ENCODE measurements at regions not wholly inside any gene's neighbourhood (a gene's known extent, or its start where the extent isn't known, plus 50 kb on each side); places are given as distances from the start of the nearest gene placed in this dataset.

GRCh38 chr9:110130791-110131416 is 77.1 kb downstream of the C9orf152 start:
- TF ChIP-seq CTCF (conservative IDR thresholded peaks at IDR 0.05) (no peak), ZFX (IDR thresholded peaks at IDR 0.05) (no peak)
